ENCODE measurements at regions not wholly inside any gene's neighbourhood (a gene's known extent, or its start where the extent isn't known, plus 50 kb on each side); places are given as distances from the start of the nearest gene placed in this dataset.

- TF ChIP-seq CTCF (IDR thresholded peaks at IDR 0.05; ENCODE audit: poor library complexity, severe bottlenecking) = no peak
- no peak for TF ChIP-seq TAF1 (IDR thresholded peaks at IDR 0.05; ENCODE audit: low read depth)
- TF ChIP-seq MXI1 (conservative IDR thresholded peaks at IDR 0.05; ENCODE audit: poor library complexity, severe bottlenecking) = no peak
- no peak for TF ChIP-seq EZH2 (IDR thresholded peaks at IDR 0.05; ENCODE audit: borderline replicate concordance, insufficient read depth, low read length, poor library complexity, severe bottlenecking)
- no peak for TF ChIP-seq SMC3 (conservative IDR thresholded peaks at IDR 0.05; ENCODE audit: poor library complexity)
- TF ChIP-seq EP300 (conservative IDR thresholded peaks at IDR 0.05; ENCODE audit: poor library complexity, severe bottlenecking) = no peak
These were observed 2154.7 kb downstream of the MRPL39 start for GRCh38 chr21:23452384-23453083.

All from neural cell (in vitro differentiated cells).